ENCODE measurements at regions not wholly inside any gene's neighbourhood (a gene's known extent, or its start where the extent isn't known, plus 50 kb on each side); places are given as distances from the start of the nearest gene placed in this dataset.
"Not testable (repeated sequence)": the region's sequence is repeated elsewhere in the genome, so short reads cannot be mapped to it uniquely, and the experiment has no call there.

- H3K4me1 Mint-ChIP-seq (ENCODE audit: low read depth); H3K36me3 Mint-ChIP-seq (ENCODE audit: low read depth); H3K27ac Mint-ChIP-seq; DNase-seq; H3K27me3 Mint-ChIP-seq; CTCF ChIA-PET; ATAC-seq; POLR2A ChIA-PET; H3K9me3 Mint-ChIP-seq; H3K4me3 Mint-ChIP-seq; intact Hi-C loops (cut with micrococcal nuclease): not testable (repeated sequence)
These were observed 206.4 kb upstream of the TP53TG3 start for GRCh38 chr16:32882328-32882857.

GRCh38 chr16:32881631-32882030 lies 205.7 kb upstream of the TP53TG3 start:
- POLR2A ChIA-PET; H3K4me1 Mint-ChIP-seq (ENCODE audit: low read depth): not testable (repeated sequence)

GRCh38 chr16:32880009-32880408 lies 204.0 kb upstream of the TP53TG3 start:
- CTCF ChIA-PET; DNase-seq; POLR2A ChIA-PET; H3K4me1 Mint-ChIP-seq (ENCODE audit: low read depth); H3K27ac Mint-ChIP-seq; H3K27me3 Mint-ChIP-seq; H3K36me3 Mint-ChIP-seq (ENCODE audit: low read depth); intact Hi-C loops (cut with micrococcal nuclease); ATAC-seq; H3K9me3 Mint-ChIP-seq; H3K4me3 Mint-ChIP-seq: not testable (repeated sequence)

More at GRCh38 chr16:32881631-32882030, 205.7 kb upstream of the TP53TG3 start:
- H3K9me3 Mint-ChIP-seq; H3K27ac Mint-ChIP-seq; CTCF ChIA-PET; H3K4me3 Mint-ChIP-seq; H3K36me3 Mint-ChIP-seq (ENCODE audit: low read depth); DNase-seq; intact Hi-C loops (cut with micrococcal nuclease); ATAC-seq; H3K27me3 Mint-ChIP-seq: not testable (repeated sequence)

- intact Hi-C loops (cut with micrococcal nuclease); H3K27me3 Mint-ChIP-seq; H3K4me3 Mint-ChIP-seq; H3K36me3 Mint-ChIP-seq (ENCODE audit: low read depth); ATAC-seq; H3K4me1 Mint-ChIP-seq (ENCODE audit: low read depth); POLR2A ChIA-PET; DNase-seq; H3K27ac Mint-ChIP-seq; H3K9me3 Mint-ChIP-seq; CTCF ChIA-PET: not testable (repeated sequence)
These were observed 200.8 kb upstream of the TP53TG3 start for GRCh38 chr16:32876718-32877117.

- CTCF ChIA-PET; H3K9me3 Mint-ChIP-seq; DNase-seq; POLR2A ChIA-PET; H3K36me3 Mint-ChIP-seq (ENCODE audit: low read depth); H3K27me3 Mint-ChIP-seq; intact Hi-C loops (cut with micrococcal nuclease); ATAC-seq; H3K27ac Mint-ChIP-seq; H3K4me1 Mint-ChIP-seq (ENCODE audit: low read depth); H3K4me3 Mint-ChIP-seq: not testable (repeated sequence)
These were observed 197.8 kb upstream of the TP53TG3 start for GRCh38 chr16:32873783-32874182.

GRCh38 chr16:32873120-32873519 lies 197.2 kb upstream of the TP53TG3 start:
- H3K36me3 Mint-ChIP-seq (ENCODE audit: low read depth); H3K4me3 Mint-ChIP-seq; DNase-seq; intact Hi-C loops (cut with micrococcal nuclease); H3K27ac Mint-ChIP-seq; H3K9me3 Mint-ChIP-seq; ATAC-seq; H3K27me3 Mint-ChIP-seq; H3K4me1 Mint-ChIP-seq (ENCODE audit: low read depth); POLR2A ChIA-PET; CTCF ChIA-PET: not testable (repeated sequence)

- H3K4me3 Mint-ChIP-seq; CTCF ChIA-PET; ATAC-seq; DNase-seq; H3K36me3 Mint-ChIP-seq (ENCODE audit: low read depth); intact Hi-C loops (cut with micrococcal nuclease); H3K9me3 Mint-ChIP-seq; H3K27me3 Mint-ChIP-seq; H3K27ac Mint-ChIP-seq; H3K4me1 Mint-ChIP-seq (ENCODE audit: low read depth); POLR2A ChIA-PET: not testable (repeated sequence)
These were observed 194.7 kb upstream of the TP53TG3 start for GRCh38 chr16:32870628-32871027.

- POLR2A ChIA-PET; H3K4me3 Mint-ChIP-seq; DNase-seq; H3K36me3 Mint-ChIP-seq (ENCODE audit: low read depth); H3K9me3 Mint-ChIP-seq; H3K4me1 Mint-ChIP-seq (ENCODE audit: low read depth); ATAC-seq; H3K27me3 Mint-ChIP-seq; intact Hi-C loops (cut with micrococcal nuclease); CTCF ChIA-PET; H3K27ac Mint-ChIP-seq: not testable (repeated sequence)
These were observed 192.4 kb upstream of the TP53TG3 start for GRCh38 chr16:32868334-32868733.

GRCh38 chr16:32865284-32865683 lies 189.3 kb upstream of the TP53TG3 start:
- H3K36me3 Mint-ChIP-seq (ENCODE audit: low read depth); H3K4me1 Mint-ChIP-seq (ENCODE audit: low read depth); intact Hi-C loops (cut with micrococcal nuclease); POLR2A ChIA-PET; CTCF ChIA-PET; H3K27me3 Mint-ChIP-seq; H3K9me3 Mint-ChIP-seq; H3K4me3 Mint-ChIP-seq; ATAC-seq; H3K27ac Mint-ChIP-seq; DNase-seq: not testable (repeated sequence)

- H3K9me3 Mint-ChIP-seq; intact Hi-C loops (cut with micrococcal nuclease); DNase-seq; H3K36me3 Mint-ChIP-seq (ENCODE audit: low read depth); CTCF ChIA-PET; H3K4me1 Mint-ChIP-seq (ENCODE audit: low read depth); ATAC-seq; H3K4me3 Mint-ChIP-seq; POLR2A ChIA-PET; H3K27me3 Mint-ChIP-seq; H3K27ac Mint-ChIP-seq: not testable (repeated sequence)
These were observed 185.7 kb upstream of the TP53TG3 start for GRCh38 chr16:32861476-32862201.

GRCh38 chr16:32847379-32847778 lies 171.4 kb upstream of the TP53TG3 start:
- H3K9me3 Mint-ChIP-seq; DNase-seq; H3K27me3 Mint-ChIP-seq; H3K36me3 Mint-ChIP-seq (ENCODE audit: low read depth); H3K27ac Mint-ChIP-seq; H3K4me1 Mint-ChIP-seq (ENCODE audit: low read depth); H3K4me3 Mint-ChIP-seq; POLR2A ChIA-PET; ATAC-seq; CTCF ChIA-PET; intact Hi-C loops (cut with micrococcal nuclease): not testable (repeated sequence)

- DNase-seq; H3K36me3 Mint-ChIP-seq (ENCODE audit: low read depth); H3K27me3 Mint-ChIP-seq; ATAC-seq; CTCF ChIA-PET; intact Hi-C loops (cut with micrococcal nuclease); POLR2A ChIA-PET; H3K27ac Mint-ChIP-seq; H3K4me1 Mint-ChIP-seq (ENCODE audit: low read depth); H3K9me3 Mint-ChIP-seq; H3K4me3 Mint-ChIP-seq: not testable (repeated sequence)
These were observed 169.6 kb upstream of the TP53TG3 start for GRCh38 chr16:32845572-32845971.

Data from activated CD8-positive, alpha-beta T cell treated with anti-CD3 and anti-CD28 coated beads for 36 hours (primary cell).